Mucosa of rectum (tissue), 2 donors: ENCODE measurements at regions not wholly inside any gene's neighbourhood (a gene's known extent, or its start where the extent isn't known, plus 50 kb on each side); places are given as distances from the start of the nearest gene placed in this dataset.

Experiments
- H3K27ac ChIP-seq, 2 donors: one replicate each; pipeline ENCODE4 v1.7.0; 2013; ENCODE audit warnings: inconsistent platforms in 2 of 2, low read depth in 2 of 2, low read length in 2 of 2
- H3K27me3 ChIP-seq, 2 donors: one replicate each; pipeline ENCODE4 v1.7.0; 2013; ENCODE audit warnings: low read length in 2 of 2; ENCODE audit not compliant: control insufficient read depth in 2 of 2, insufficient read depth in 2 of 2
- H3K36me3 ChIP-seq, 2 donors: one replicate each; pipeline ENCODE4 v1.7.0; 2013; ENCODE audit warnings: low read length in 2 of 2; ENCODE audit not compliant: control insufficient read depth in 2 of 2, insufficient read depth in 2 of 2
- H3K4me1 ChIP-seq, 2 donors: one replicate each; pipeline ENCODE4 v1.7.0; 2013; ENCODE audit warnings: low read length in 2 of 2, mild to moderate bottlenecking in 1 of 2; ENCODE audit not compliant: control insufficient read depth in 2 of 2, insufficient read depth in 2 of 2
- H3K4me3 ChIP-seq, 2 donors: one replicate each; pipeline ENCODE4 v1.7.0; 2013; ENCODE audit warnings: low read length in 2 of 2
- H3K9ac ChIP-seq, 2 donors: one replicate each; pipeline ENCODE4 v1.7.0; 2013; ENCODE audit warnings: low read length in 2 of 2, low read depth in 1 of 2, mild to moderate bottlenecking in 1 of 2
- H3K9me3 ChIP-seq, 2 donors: one replicate each; pipeline ENCODE4 v1.7.0; 2013; ENCODE audit warnings: low read length in 2 of 2; ENCODE audit not compliant: control insufficient read depth in 2 of 2
- donor health status: healthy.
- donor health status: Normal muscosa, but diverticular disease.

DNA sequence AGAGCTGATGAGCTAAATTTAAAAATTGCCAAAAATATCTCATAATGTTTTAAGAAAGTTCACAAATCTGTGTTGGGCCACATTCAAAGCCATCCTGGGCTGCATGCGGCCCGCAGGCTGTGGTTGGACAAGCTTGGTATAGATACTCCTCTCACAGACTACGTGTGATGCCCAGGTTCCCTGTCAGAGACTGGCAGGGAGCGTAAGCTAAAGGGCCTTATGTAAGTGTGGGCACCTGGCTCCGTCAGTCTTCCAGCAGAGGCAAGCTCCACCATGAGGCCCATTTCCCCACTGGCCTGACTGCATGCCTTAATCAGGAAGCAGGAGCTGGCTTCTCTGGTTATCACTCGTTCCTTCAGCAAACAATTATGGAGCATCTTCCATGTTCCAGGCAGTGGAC lies 200.2 kb downstream of the FOXO1 start:
- Histone ChIP-seq H3K27ac (no peak overlapping the region), H3K27me3 (no peaks in the 10 kb centered on the region), H3K4me3 (no peak overlapping the region), H3K9ac (no peak overlapping the region), H3K4me1 (no peaks in the 10 kb centered on the region), H3K9me3 (no peaks in the 10 kb centered on the region), H3K36me3 (no peaks in the 10 kb centered on the region)

- no peak overlapping the region for H3K27ac ChIP-seq
- H3K27me3 ChIP-seq, result no peaks in the 10 kb centered on the region
- H3K4me1 ChIP-seq, result no peaks in the 10 kb centered on the region
- H3K9ac ChIP-seq, result no peak overlapping the region
- no peak overlapping the region for H3K4me3 ChIP-seq
- H3K9me3 ChIP-seq, result no peaks in the 10 kb centered on the region
- H3K36me3 ChIP-seq, result no peaks in the 10 kb centered on the region
These were observed 198.1 kb downstream of the FOXO1 start for GRCh38 chr13:40468227-40468838.

DNA sequence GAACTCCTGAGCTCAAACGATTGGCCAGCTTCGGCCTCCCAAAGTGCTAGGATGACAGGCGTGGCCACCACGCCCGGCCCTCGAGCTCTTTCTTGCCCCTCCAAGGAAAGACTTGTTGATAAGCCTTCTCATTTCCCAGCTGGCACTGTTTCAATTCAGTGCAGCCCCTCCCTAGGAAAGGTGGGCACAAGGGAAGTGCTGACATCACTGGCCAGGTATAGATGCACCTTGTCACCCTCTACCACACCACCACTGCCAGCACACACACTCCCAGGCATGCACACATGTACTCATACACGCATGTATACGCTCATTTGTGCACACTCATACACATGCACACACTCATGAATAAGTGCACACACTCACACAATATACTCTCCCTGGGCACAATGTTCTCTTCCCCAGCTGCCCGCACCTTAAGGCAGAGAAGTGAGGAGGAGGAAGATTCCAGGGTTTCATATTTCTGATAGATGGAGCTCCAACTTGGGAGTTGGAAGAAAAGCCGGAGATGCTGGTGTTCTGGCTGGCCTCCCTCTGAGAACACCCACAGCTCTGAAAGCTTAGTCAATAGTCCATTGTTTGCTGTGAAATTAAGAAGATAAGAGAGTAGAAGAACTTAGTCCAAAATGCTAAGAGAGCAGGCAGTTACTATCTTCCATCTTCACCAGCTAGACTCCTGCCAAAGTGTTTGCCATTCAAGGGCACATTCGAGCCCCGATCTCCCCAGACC lies 196.7 kb downstream of the FOXO1 start:
- Histone ChIP-seq H3K9ac (no peak overlapping the region), H3K4me1 (no peaks in the 10 kb centered on the region), H3K9me3 (no peaks in the 10 kb centered on the region), H3K27ac (no peak overlapping the region), H3K4me3 (no peak overlapping the region), H3K36me3 (no peaks in the 10 kb centered on the region), H3K27me3 (no peaks in the 10 kb centered on the region)

DNA sequence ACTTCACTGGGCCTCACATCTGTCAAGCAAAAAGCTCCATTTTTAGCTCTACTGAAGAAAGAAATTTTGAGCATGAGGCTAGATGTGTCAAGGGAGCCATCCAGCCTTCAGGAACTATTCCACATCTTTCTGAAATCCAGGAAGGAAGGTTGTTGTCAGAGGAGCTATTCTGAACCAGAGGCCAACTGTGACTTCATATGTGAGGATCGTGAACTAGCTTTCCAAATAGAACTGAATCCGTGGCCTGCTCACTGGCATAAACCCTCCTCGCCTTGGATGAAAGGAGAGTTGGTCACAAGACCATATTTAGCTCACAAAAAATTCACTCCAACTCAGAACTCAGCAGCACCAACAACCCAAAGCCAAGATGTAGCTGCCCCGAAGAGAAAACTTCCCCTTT lies 195.8 kb downstream of the FOXO1 start:
- Histone ChIP-seq H3K27me3 (no peaks in the 10 kb centered on the region), H3K9ac (no peak overlapping the region), H3K36me3 (no peaks in the 10 kb centered on the region), H3K4me1 (no peaks in the 10 kb centered on the region), H3K4me3 (no peak overlapping the region), H3K9me3 (no peaks in the 10 kb centered on the region), H3K27ac (no peak overlapping the region)

GRCh38 chr13:40471076-40471475 lies 195.4 kb downstream of the FOXO1 start:
- H3K4me1 ChIP-seq, result no peaks in the 10 kb centered on the region
- no peak overlapping the region for H3K27ac ChIP-seq
- H3K4me3 ChIP-seq, result no peak overlapping the region
- H3K27me3 ChIP-seq, result no peaks in the 10 kb centered on the region
- H3K9me3 ChIP-seq, result no peaks in the 10 kb centered on the region
- H3K36me3 ChIP-seq, result no peaks in the 10 kb centered on the region
- H3K9ac ChIP-seq, result no peak overlapping the region

GRCh38 chr13:40471911-40472310 lies 194.5 kb downstream of the FOXO1 start:
- no peaks in the 10 kb centered on the region for H3K36me3 ChIP-seq
- no peak overlapping the region for H3K27ac ChIP-seq
- peaks cover 0 to 3% of the 10 kb centered on the region in 2 donors for H3K4me1 ChIP-seq
- no peaks in the 10 kb centered on the region for H3K9me3 ChIP-seq
- no peaks in the 10 kb centered on the region for H3K27me3 ChIP-seq
- H3K9ac ChIP-seq, result no peak overlapping the region
- no peak overlapping the region for H3K4me3 ChIP-seq

DNA sequence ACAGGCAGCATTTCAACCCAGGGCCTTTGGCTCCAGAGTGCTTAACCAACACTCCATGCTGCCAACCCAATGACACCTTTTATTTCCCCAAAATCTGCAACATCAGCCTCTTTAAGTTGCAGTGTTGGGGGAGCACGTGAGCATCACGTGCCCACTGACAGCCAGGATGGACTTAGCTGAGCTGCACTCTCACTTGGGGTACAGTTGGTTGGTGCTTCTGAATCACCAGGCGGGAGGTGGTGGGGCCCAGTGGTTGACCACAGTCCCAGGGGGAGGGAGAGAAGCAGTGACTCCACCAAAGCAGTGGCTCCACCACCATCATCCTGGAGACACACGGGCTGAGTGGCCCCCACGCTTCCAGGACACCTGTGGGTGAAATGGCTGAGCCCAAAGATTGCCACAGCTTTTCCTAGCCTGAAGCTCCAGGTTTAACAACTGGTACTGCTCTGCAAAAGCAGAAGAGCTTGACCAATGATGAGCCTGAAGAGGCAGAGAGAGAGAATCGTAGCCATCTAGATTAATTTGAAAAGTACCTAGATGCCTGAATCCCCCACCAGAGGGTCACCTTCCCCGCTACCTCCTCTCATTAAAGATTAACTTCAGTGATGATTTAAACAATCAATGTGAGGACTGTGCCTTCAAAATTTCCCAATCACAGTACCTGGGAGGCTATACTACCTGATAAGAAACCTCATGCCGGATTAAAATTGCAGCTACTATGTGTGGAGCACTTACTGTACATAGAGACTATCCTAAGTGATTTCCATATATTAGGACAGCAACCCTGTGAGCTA lies 193.8 kb downstream of the FOXO1 start:
- no peak overlapping the region for H3K27ac ChIP-seq
- H3K9me3 ChIP-seq, result no peaks in the 10 kb centered on the region
- H3K36me3 ChIP-seq, result no peaks in the 10 kb centered on the region
- no peaks in the 10 kb centered on the region for H3K27me3 ChIP-seq
- no peak overlapping the region for H3K9ac ChIP-seq
- peaks cover 0 to 3% of the 10 kb centered on the region in 2 donors for H3K4me1 ChIP-seq
- H3K4me3 ChIP-seq, result no peak overlapping the region

GRCh38 chr13:40475617-40476016 lies 190.8 kb downstream of the FOXO1 start:
- Histone ChIP-seq H3K36me3 (no peaks in the 10 kb centered on the region), H3K4me1 (peaks cover 0 to 3% of the 10 kb centered on the region in 2 donors), H3K9ac (no peak overlapping the region), H3K27ac (no peak overlapping the region), H3K9me3 (no peaks in the 10 kb centered on the region), H3K4me3 (no peak overlapping the region), H3K27me3 (no peaks in the 10 kb centered on the region)

GRCh38 chr13:40476175-40476958 lies 190.1 kb downstream of the FOXO1 start:
- Histone ChIP-seq H3K4me1 (peaks cover 0 to 3% of the 10 kb centered on the region in 2 donors), H3K9ac (no peak overlapping the region), H3K9me3 (no peaks in the 10 kb centered on the region), H3K27me3 (no peaks in the 10 kb centered on the region), H3K36me3 (no peaks in the 10 kb centered on the region), H3K4me3 (no peak overlapping the region), H3K27ac (no peak overlapping the region)
